Esophagus muscularis mucosa (tissue), 3 donors: ENCODE measurements at regions not wholly inside any gene's neighbourhood (a gene's known extent, or its start where the extent isn't known, plus 50 kb on each side); places are given as distances from the start of the nearest gene placed in this dataset.

ENCODE experiments used
- POLR2AphosphoS5 ChIP-seq, 2 donors: sonication (generic); formaldehyde crosslinking; IDR thresholded peaks; one replicate each; pipeline ENCODE4 v1.6.1; 2017; ENCODE audit warnings: antibody characterized with exemption in 2 of 2
- TF ChIP-seq, protein P1 (sequence below), 3 experiments: fragments of 200-600 bp in 2 of 3; fragments of 450-650 bp in 1 of 3; sonication (generic) in 2 of 3; IDR thresholded peaks; one replicate each; pipeline ENCODE4 v1.5.1; 2017 to 2019; ENCODE audit warnings: antibody characterized with exemption in 3 of 3, mild to moderate bottlenecking in 2 of 3, moderate library complexity in 1 of 3

DNA sequence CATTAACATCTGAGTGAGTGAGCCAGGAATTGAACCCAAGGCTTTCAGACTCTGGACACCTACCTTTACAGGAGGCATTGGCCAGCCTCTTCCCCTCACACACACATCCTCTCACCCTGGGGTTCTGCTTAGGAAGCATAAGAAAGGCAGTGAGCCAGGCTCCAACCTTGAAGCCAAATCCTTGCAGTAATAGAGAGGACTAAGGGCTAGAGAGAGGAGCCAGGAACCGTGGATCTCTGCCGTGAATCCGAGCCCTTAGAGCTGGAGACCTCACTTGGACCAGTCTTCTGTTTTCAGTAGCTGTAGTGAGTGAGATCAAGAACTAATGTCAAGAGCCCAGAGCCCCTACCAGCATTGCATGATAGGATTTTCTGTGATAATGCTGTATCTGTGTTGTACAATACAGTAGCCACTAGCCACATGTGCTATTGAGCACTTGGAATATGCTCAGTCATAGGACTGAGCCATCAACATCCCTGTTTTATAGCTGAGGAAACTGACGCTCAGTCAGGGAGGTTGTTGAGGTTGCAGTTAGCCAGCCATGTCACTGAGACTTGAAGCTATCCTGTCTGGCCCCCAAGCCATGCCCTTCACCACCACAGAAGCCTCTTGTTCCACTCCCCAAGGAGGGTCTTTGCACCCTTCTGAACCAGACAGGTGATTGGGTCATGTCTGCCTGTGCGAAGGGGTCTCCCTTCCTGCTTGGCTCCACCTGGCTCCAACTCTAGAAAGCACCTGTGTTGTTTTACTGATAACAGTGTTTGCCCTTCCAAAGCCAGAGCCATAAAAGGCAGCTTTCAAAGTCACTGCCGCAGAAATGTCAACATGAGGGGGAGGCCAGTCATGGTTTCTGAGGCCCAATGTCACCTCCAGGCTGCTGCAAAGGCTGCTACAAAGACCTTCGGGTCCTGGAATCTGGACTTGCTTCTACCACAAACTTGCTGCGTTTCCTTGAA is 101.1 kb upstream of the JUN start:
- TF ChIP-seq, protein P1, sequence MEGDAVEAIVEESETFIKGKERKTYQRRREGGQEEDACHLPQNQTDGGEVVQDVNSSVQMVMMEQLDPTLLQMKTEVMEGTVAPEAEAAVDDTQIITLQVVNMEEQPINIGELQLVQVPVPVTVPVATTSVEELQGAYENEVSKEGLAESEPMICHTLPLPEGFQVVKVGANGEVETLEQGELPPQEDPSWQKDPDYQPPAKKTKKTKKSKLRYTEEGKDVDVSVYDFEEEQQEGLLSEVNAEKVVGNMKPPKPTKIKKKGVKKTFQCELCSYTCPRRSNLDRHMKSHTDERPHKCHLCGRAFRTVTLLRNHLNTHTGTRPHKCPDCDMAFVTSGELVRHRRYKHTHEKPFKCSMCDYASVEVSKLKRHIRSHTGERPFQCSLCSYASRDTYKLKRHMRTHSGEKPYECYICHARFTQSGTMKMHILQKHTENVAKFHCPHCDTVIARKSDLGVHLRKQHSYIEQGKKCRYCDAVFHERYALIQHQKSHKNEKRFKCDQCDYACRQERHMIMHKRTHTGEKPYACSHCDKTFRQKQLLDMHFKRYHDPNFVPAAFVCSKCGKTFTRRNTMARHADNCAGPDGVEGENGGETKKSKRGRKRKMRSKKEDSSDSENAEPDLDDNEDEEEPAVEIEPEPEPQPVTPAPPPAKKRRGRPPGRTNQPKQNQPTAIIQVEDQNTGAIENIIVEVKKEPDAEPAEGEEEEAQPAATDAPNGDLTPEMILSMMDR (IDR thresholded peaks at IDR 0.05): no peak
- no peak for TF ChIP-seq POLR2AphosphoS5 (IDR thresholded peaks at IDR 0.05)
